HG03066 (cell line): ENCODE measurements at regions not wholly inside any gene's neighbourhood (a gene's known extent, or its start where the extent isn't known, plus 50 kb on each side); places are given as distances from the start of the nearest gene placed in this dataset.

Experiments used
- ATAC-seq: cut with Tn5 transposase; IDR thresholded peaks from one replicate; pipeline ENCODE4 v1.9.1; 2021; ENCODE audit warnings: low read depth; ENCODE audit not compliant: unreplicated experiment

DNA sequence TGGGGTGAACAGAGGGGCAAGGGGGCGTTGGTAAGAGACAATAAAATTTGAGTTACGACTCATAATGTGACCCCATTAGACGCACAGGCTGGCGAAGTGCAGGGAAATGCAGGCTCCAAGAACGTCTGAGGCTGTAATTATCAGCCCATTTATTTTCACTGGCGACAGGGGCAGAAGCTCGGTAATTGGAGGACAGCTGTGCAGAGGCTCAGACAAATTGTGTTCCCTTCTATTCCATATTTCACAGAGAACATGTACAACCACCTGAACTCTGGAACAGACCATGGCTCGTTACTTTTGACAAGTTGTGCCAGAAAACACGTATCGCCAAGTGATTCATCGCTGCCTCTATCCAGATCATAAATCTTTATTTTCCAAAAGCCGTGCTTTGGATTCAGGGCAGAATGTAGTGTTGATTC, 137.3 kb upstream of the FRMD4A start:
- ATAC-seq, result no peak

DNA sequence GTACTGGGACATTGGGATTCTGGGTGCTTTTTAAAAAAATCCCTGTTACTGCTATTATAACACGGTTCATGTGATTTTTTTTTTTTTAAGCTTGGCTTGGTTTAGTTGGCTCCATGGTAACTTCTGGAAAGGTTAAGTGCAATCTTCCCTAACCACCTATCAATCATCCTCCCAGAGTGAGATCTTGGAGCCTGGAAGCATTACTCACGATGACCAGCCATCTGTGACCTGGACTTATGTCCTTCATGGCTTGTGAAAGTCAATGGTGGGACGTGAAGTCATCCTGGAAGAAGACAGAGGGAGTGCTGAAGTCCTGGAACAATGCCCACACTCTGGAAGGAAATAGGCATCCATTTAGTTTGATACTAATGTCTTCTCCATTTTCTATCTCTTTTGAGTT, 135.5 kb upstream of the FRMD4A start:
- no peak for ATAC-seq

- no peak for ATAC-seq
These were observed 129.7 kb upstream of the FRMD4A start for GRCh38 chr10:14460447-14460846.

GRCh38 chr10:14459665-14460064, 128.9 kb upstream of the FRMD4A start:
- ATAC-seq, result no peak

DNA sequence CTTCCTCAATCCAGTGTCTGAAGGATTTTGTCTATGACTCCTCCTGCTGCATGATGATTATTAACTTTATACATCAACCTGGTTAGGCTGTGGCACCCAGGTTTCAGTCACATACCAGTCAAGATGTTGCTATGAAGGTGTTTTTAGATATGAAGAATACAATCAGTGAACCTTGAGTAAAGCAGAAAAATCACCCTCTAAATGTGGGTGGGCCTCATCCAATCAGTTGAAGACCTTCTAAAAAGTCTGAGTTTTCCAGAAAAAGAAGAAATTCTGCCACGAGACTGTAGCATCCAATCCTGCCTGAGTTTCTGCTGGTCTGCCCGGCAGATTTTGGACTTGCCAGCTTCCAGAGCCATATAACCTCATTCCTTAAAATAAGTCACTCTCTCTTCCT, 126.1 kb upstream of the FRMD4A start:
- no peak for ATAC-seq

DNA sequence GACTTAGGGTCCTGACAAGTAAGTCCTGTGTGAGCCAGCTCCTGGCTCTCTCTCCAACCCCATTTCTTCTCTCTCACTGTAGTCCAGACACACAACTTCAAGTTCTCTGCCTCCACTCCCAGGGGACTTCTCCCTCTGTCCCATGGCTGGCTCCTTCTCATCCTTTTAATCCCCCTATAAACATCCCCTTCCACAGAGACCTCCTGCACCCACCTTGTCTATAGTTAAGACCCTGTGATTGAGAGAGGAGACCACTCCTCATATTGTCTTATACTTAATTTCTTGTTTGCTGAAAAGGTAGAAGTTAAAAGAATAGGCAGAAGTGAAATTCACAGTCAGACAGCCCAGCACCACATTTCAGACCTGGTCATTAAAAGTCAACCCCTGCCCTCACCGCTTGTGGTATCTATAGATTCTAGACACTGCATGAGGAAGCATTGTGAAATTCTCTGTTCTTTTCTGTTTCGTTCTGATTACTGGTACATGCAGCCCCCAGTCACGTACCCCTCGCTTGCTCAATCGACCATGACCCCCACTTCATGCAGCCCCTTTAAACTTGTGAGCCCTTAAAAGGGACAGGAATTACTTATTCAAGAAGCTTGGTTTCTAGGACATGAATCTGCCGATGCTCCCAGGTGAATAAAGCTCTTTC, 125.6 kb upstream of the FRMD4A start:
- peak; percentile 77 for ATAC-seq

DNA sequence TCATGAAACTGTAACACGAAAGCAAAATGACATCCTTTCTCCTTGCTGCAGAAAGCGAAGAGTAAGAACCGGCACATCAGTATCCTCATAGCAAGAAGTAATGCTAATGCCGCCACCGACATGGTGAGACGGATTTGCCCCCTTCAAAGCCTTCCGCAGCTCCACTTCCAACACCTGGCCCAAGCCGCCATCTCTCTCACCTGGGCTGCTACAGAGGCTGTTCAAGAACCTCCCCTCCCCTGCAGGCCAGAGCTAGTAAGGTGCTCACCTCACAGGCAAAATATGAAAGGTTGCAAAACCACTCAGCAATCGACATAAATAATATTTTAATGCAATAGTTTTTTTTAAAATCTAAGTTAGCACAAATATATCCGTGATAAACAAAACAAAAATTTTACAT, 123.9 kb upstream of the FRMD4A start:
- no peak for ATAC-seq

DNA sequence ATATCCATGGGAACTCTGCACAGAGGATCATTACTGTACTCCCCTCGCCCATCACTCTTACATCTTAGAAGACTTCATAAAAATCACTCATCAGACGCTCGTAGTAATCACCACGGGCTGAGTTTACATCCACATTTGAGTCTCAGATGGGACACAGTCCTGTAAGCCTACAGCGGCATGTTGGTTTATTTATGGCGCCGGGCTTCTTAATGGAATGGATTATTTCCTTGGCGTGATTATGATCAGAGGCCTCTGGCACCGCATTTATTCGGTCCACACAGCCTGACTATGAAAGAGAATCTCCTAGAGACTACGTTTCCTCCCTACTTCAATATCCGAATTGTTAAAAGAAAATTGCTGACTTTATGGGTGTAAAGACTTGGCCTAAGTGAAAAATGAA, 123.5 kb upstream of the FRMD4A start:
- ATAC-seq, result no peak

DNA sequence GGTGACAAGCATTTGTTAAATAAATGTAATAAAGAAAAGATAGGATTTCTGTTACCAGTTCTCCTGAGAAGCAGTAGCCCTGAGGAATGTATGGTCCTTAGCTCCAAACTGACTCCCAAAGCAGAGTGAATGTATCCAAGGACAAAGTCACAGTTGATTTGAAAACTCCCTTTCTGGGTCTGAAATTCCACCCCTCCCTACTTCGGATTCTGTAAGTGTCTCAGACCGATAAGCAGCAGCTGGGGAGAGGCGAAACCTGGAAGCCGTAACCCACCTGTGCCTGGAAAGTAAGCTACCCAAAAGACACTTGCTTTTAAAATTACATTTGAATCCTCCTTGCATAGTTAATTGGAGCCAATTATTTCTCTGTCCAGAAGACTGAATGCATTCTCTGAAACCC, 122.9 kb upstream of the FRMD4A start:
- ATAC-seq, result no peak

- ATAC-seq, result no peak
These were observed 120.6 kb upstream of the FRMD4A start for GRCh38 chr10:14451341-14451740.

DNA sequence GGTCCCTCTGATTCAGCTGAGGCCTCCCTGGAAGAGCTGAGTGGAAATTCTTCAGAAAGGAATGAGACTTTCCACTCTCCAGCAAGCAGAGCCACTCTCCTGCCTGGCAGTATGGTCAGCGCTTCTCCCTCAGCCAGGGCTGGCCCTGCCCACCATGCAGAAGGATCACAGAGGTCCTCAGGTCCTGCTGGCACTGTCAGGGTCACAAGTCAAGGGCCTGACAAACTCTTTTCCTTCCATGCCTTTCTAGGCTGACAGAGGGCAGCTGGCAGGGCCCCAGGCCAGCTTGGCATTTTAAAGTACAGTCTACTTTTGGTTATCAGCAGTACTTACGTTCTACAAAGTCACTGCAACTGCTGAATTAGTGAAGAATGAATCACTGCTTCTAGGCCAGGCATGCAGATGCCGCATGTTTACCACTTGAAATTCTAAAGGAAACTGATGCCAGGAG, 119.3 kb upstream of the FRMD4A start:
- ATAC-seq, result no peak

DNA sequence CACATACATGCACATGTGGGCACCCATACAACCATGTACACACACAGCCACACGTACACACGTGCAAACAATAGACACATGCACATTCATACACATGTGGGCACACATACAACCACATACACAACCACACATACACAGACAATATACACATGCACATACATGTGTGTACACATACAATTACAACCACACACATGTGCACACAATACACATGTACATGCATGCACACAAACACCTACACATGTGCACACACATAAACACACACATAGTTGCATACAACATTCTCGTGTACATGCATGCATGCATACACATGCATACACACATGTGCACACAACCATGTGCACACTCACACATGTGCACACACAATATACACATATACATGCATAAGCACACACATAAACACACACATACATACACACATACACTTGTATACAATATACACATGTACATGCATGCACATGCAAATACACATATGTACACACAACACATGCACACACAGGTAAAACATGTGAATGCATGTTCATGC, 118.6 kb upstream of the FRMD4A start:
- no peak for ATAC-seq

DNA sequence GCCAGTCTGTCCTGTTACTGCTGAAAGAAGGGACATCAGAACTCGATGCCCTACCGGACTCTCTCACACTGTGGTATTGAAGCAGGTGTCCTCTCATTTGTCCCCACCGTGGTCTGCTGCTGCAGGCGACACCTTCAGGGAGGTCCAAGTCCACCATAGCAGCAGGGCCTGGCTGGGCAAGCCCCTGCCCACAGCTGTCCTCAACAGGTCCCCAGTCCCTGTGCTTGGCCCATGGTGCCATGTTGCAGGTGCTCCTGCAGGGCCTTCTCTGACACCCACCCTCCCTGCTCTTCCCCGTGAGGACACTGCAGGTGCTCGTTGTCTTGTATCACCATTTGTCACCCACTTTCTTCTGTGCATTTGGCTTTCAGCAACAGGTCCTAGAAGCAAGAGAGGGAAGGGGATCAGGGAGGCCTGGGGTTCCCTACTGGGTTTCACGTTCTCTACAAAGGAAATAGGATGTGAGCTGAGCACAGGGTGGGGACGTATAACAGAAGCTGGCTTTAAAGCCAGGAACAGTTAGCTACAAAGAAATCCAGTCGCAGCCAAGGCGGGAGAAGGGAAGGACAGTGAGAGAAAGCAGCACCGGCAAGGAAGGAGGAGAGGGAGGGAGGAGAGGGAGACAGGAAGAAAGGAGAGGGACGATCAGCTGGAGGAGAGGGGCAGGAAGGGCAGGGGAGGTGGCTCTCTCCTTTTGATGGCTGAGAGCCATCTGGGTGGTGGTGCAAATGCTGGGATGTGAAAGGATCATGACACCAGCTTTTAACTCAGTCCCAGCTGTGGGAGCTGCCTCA, 117.7 kb upstream of the FRMD4A start:
- ATAC-seq, result no peak

DNA sequence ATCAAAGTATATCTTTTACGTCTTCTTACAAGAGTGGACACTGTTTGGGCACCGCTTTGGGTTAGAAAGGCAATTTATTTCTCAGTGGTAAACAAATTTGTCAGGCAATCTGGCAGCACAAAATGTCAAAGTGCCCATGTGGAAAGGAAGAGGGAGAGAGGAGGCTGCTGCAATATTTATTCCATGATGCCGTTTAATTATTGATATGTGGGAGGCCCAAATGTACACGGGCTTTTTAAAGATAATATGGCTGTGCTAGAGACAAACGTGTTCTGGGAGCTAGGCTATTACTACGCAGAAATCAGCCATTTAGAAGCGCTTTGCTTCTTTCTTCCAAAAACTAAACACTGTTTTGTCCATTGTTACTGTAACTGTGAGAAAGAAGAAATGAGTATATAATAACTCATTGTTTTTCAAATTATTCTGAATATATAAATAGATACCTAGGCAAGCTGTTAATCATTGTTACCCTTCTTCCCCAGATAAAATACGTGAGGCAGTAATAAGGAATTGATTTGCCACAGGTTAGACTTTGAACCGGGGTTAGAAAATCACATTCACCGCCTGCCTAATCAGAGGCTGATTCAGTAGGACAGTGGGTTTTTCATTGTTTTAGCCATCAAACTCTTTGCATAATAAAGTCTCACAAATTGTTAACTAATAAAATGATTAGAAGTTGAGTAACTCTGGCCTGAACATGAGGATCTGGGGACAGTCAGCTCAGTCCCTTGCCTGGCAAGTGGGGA, 116.5 kb upstream of the FRMD4A start:
- no peak for ATAC-seq

GRCh38 chr10:14439451-14440259, 108.9 kb upstream of the FRMD4A start:
- no peak for ATAC-seq

- no peak for ATAC-seq
These were observed 107.9 kb upstream of the FRMD4A start for GRCh38 chr10:14438576-14438975.

DNA sequence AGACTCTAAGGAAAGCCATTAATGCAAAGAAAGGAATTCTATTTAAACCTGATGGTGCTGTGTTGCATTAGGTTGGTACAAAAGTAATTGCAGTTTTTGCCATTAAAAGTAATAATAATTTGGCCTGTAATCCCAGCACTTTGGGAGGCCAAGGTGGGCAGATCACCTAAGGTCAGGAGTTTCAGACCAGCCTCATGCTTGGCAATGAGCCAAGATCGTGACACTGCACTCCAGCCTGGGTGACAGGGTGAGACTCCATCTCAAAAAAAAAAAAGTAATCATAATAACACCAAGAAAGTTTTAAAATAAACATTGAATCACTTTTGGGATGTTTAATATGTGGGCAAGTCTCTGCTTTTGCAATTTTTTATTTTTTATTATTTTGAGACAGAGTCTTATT, 107.3 kb upstream of the FRMD4A start:
- ATAC-seq, result no peak

DNA sequence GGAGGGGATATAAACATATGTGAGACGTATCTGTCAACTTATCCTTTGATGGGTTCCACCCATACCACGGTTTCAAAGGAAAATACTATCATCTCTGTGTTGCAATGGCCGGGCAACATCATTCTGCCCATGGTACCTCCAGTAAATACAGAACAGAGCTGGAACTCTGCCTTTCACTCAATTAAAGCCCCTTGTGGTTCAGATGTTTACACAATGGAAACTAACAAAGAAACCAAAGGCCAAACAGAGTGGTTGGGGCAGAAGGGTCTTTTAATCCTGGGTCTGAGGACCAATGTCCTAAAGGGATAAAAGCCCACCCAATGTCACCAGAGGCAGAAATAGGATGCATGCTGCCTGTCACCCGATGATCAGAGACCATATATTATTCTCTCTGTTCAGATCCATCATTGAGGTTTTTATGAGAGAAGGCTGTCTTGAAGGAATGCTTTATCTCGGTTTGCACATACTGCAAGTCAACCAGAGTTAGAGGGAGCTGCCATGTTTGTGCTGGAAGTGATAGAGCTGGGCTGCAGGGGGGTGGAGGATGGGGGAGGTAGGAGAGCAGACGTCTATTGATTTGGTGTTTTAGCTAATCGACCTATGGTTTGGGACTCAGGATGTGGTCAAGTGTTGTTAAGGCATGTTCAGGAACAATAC, 105.4 kb upstream of the FRMD4A start:
- ATAC-seq, result no peak

DNA sequence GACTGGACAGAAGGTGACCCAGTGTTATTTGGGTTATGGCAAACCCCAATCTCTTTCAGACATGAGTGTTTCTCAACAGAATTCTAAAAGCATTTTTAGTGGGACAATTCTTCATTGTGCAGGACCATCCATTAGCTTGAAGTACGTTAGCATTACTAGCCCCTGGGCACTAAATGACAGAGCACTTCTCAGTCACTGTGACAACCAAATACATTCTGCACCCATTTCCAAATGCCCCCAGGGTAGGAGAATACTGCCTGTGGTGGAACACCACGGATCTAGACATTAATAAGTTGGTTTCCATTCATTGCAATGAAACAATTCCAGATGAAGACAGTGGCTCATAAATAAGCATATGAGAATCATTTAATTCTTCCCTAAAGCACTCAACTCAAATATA, 102.4 kb upstream of the FRMD4A start:
- ATAC-seq, result no peak

DNA sequence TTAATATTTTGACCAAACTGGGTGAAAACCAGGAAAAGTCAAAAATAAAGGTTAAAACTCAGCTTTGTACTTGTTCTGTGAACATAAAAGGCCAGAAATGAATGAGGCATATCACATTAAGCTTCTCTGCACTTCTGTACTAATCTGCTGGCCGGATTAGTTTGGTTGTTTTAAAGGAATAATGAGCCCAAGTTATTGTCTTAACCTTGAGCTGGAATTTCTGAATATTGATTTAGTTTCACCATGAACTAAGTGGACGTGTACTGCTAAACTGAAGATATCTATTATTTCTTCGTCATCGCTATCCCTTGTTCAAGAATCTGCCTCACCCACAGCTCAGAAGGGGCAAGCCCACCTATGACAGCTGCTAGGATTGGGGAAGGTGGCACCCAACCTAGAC, 101.1 kb upstream of the FRMD4A start:
- no peak for ATAC-seq
